Thymus (tissue), 11 donors: ENCODE measurements at regions not wholly inside any gene's neighbourhood (a gene's known extent, or its start where the extent isn't known, plus 50 kb on each side); places are given as distances from the start of the nearest gene placed in this dataset.

ENCODE experiments used
- DNase-seq, 9 donors: peaks; one replicate each; pipeline ENCODE4 v3.0.0-alpha.2; 2013; ENCODE audit warnings: low spot score in 9 of 9, low read depth in 6 of 9, missing footprints in 1 of 9
- H3K27ac ChIP-seq, 2 donors: one replicate each; pipeline ENCODE4 v1.5.1; 2013; ENCODE audit warnings: control low read depth in 1 of 2, low read depth in 1 of 2, low read length in 1 of 2, mild to moderate bottlenecking in 1 of 2, moderate library complexity in 1 of 2
- H3K27me3 ChIP-seq, 2 donors: one replicate each; pipeline ENCODE4 v1.5.1; 2013; ENCODE audit warnings: low read length in 1 of 2; ENCODE audit not compliant: control insufficient read depth in 2 of 2, insufficient read depth in 1 of 2
- H3K36me3 ChIP-seq, 2 donors: one replicate each; pipeline ENCODE4 v1.5.1; 2013; ENCODE audit warnings: low read length in 1 of 2, mild to moderate bottlenecking in 1 of 2, moderate library complexity in 1 of 2; ENCODE audit not compliant: control insufficient read depth in 2 of 2, insufficient read depth in 2 of 2
- H3K4me1 ChIP-seq, 2 donors: one replicate each; pipeline ENCODE4 v1.5.1; 2013; ENCODE audit warnings: low read length in 2 of 2; ENCODE audit not compliant: control insufficient read depth in 2 of 2, insufficient read depth in 2 of 2
- H3K4me3 ChIP-seq, 2 donors: one replicate each; pipeline ENCODE4 v1.5.1; 2013; ENCODE audit warnings: low read length in 2 of 2, control low read depth in 1 of 2, mild to moderate bottlenecking in 1 of 2
- H3K9me3 ChIP-seq, 2 donors: one replicate each; pipeline ENCODE4 v1.5.1; 2013; ENCODE audit warnings: low read length in 1 of 2, mild to moderate bottlenecking in 1 of 2; ENCODE audit not compliant: control insufficient read depth in 2 of 2, insufficient read depth in 1 of 2
- WGBS: extraction: QIAGEN DNeasy Blood & Tissue Kit; methylation state at CpG from one replicate; pipeline ENCODE4 v1.1.7; 2013; 5-methylcytosine and 5-hydroxymethylcytosine counted together
- donor health status: healthy.

DNA sequence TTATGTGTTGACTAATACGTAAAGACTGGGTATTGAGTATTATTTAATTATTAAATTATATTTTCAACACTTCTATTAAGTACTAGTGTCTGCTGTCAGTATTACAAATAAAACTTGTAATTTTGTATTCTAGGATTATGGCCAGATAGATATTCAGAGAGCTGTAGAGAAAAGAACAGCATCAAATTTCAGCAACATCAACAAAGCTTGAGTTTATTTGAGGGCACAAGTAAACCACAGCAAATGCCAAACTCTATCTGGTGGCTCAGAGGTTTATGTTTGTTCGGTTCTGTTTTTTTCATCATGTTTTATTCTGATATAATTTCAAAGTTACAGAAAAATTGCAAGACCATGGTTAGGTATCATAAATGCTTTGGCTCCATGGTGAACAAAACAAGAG is 1530.5 kb downstream of the PCDH18 start:
- Histone ChIP-seq H3K27ac (no peak overlapping the region), H3K4me1 (no peaks in the 10 kb centered on the region), H3K27me3 (no peaks in the 10 kb centered on the region), H3K9me3 (no peaks in the 10 kb centered on the region), H3K4me3 (no peak overlapping the region), H3K36me3 (no peaks in the 10 kb centered on the region)
- DNase-seq, result no peak
- 94% methylated on average over 2 of the region's 2 CpGs for WGBS

DNA sequence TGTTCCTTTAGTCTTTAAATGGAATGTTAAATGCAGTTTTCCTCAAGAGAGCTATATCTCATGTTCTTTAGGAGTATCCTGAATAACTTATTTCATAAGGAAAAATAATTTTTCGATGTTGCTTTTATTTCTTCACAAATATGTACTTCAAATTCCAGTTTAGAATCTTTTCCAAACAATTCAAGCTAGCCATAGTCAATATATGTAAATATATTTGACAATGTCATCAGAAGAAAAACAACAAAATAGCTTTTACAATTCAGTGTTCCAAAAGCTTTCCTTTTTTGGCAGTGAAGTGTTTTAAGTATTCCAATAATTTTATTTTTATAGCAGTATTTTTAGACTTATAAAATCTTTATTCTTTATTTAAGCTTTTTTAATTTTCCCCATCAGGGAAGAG is 1532.0 kb downstream of the PCDH18 start:
- Histone ChIP-seq H3K4me3 (no peak overlapping the region), H3K9me3 (no peaks in the 10 kb centered on the region), H3K4me1 (no peaks in the 10 kb centered on the region), H3K27ac (no peak overlapping the region), H3K27me3 (no peaks in the 10 kb centered on the region), H3K36me3 (no peaks in the 10 kb centered on the region)
- no peak for DNase-seq
- WGBS, result 79% methylated on average over 1 of the region's 1 CpG

DNA sequence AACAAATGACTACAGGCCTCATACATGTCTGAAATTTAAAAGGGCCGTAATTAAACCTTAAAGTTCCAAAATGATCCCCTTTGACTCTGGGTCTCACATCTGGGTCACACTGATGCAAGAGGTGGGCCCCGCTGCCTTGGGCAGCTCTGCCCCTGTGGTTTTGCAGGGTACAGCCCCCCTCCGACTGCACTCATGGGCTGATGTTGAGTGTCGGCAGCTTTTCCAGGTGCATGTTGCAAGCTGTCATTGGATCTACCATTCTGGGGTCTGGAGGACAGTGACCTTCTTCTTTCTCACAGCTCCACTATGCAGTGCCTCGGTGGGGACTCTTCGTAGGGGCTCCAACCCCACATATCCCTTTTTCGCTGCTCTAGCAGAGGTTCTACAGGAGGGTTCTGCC is 1537.9 kb downstream of the PCDH18 start:
- no peak overlapping the region for H3K27ac ChIP-seq
- WGBS, result 95% methylated on average over 7 of the region's 7 CpGs
- DNase-seq, result no peak
- no peaks in the 10 kb centered on the region for H3K4me1 ChIP-seq
- H3K36me3 ChIP-seq, result no peaks in the 10 kb centered on the region
- H3K9me3 ChIP-seq, result peaks cover 0 to 6% of the 10 kb centered on the region in 2 donors
- no peaks in the 10 kb centered on the region for H3K27me3 ChIP-seq
- H3K4me3 ChIP-seq, result no peak overlapping the region

DNA sequence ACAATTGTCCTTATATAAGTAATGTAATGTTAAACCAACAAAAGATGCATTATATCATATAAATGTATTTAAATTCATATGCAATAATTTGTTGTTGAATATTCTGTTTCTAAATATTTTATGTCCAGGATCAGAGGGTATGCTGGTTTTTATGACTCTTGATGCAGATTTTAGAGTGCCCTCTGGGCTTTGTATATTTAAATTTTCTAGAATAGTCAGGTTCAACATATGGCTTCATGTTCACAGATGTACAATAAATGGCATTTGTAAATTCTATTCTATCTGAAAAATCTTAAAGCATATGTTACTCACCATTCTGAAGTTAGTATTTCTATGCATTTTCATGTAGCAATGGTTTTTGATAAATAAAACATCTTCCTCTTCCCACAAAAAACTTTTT is 1555.4 kb downstream of the PCDH18 start:
- Histone ChIP-seq H3K4me3 (no peak overlapping the region), H3K27ac (no peak overlapping the region), H3K4me1 (no peaks in the 10 kb centered on the region), H3K36me3 (no peaks in the 10 kb centered on the region), H3K9me3 (no peaks in the 10 kb centered on the region), H3K27me3 (no peaks in the 10 kb centered on the region)
- DNase-seq, result no peak

DNA sequence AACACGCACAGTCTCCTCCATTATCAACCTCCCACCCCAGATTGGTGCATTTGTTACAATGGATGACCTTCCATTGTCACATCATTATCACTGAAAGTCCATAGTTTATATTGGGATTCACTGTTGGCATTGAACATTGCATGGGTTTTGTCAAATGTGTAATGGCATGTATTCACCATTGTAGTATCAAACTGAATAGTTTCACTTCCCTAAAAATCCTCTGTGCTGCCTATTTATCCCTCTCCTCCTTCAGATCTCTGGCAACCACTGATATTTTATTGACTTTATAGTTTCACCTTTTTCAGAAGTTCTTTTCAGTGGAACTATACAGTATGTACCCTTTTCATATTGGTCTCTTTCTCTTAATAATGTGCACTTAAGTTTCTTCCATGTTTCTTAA is 1565.4 kb downstream of the PCDH18 start:
- H3K4me3 ChIP-seq, result no peak overlapping the region
- H3K4me1 ChIP-seq, result no peaks in the 10 kb centered on the region
- H3K36me3 ChIP-seq, result no peaks in the 10 kb centered on the region
- H3K27ac ChIP-seq, result no peak overlapping the region
- H3K27me3 ChIP-seq, result no peaks in the 10 kb centered on the region
- no peak for DNase-seq
- 97% methylated on average over 1 of the region's 1 CpG for WGBS
- H3K9me3 ChIP-seq, result no peaks in the 10 kb centered on the region

DNA sequence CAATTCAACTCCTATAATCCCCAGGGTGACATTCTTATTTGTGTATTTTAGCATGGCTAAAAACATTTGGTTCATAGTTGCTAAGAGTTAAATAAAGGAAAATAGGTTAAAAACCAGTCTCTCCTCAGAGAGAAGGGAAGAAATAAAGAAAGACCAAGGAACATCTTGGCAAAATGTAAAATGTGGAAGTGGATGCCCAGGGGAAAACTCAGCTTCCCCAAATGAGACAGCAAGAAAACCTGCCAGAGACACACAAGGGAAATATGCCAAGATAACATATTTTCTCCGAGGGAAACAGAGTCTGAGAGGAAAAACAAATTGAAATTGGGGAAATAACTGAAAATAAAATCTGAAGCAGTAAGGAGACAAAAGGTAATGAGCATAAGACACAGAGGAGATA is 1569.3 kb downstream of the PCDH18 start:
- no peaks in the 10 kb centered on the region for H3K27me3 ChIP-seq
- H3K4me3 ChIP-seq, result no peak overlapping the region
- no peak overlapping the region for H3K27ac ChIP-seq
- no peaks in the 10 kb centered on the region for H3K9me3 ChIP-seq
- 23% methylated on average over 1 of the region's 1 CpG for WGBS
- H3K4me1 ChIP-seq, result no peaks in the 10 kb centered on the region
- H3K36me3 ChIP-seq, result no peaks in the 10 kb centered on the region
- no peak for DNase-seq

DNA sequence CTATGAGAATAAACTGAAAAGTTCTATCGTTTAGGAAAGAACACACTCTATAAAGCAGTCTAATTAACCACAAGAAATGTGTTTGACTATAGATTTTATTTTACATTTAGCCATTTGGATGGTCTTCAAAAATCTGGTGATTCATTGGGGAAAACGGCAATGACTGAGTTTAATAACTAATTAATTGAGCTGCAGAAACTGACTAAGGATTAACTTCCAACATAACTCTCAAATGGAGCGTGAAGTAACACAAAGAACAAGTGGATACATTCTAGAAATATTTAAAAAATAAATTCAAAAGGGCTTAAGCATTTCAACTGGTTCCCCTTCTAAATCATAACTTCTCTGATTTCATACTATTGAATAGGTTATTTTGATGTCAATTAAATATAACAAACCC is 1582.4 kb downstream of the PCDH18 start:
- H3K36me3 ChIP-seq, result no peaks in the 10 kb centered on the region
- no peak overlapping the region for H3K4me3 ChIP-seq
- H3K9me3 ChIP-seq, result no peaks in the 10 kb centered on the region
- DNase-seq, result no peak
- WGBS, result 90% methylated on average over 3 of the region's 3 CpGs
- H3K4me1 ChIP-seq, result no peaks in the 10 kb centered on the region
- H3K27ac ChIP-seq, result no peak overlapping the region
- no peaks in the 10 kb centered on the region for H3K27me3 ChIP-seq

DNA sequence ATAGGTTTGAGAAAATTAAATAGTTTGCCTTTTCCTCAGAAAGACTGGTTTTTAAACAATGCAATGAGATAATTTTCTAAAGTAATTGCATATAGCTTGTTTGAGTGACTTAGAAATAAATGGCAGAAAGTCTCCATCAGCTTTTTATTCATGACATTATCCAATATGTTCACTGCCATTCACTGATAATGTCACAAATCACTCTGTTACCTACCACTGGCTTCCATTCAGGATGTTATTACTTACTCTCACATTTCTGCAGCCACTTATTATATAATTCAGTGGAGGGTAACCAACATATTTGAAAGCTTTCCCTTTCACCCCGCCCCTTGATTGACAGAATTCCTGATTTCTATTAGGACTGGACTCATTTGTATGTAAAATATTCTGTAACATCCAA is 1583.5 kb downstream of the PCDH18 start:
- H3K27ac ChIP-seq, result no peak overlapping the region
- no peak for DNase-seq
- no peaks in the 10 kb centered on the region for H3K36me3 ChIP-seq
- no peaks in the 10 kb centered on the region for H3K9me3 ChIP-seq
- H3K4me3 ChIP-seq, result no peak overlapping the region
- H3K27me3 ChIP-seq, result no peaks in the 10 kb centered on the region
- H3K4me1 ChIP-seq, result no peaks in the 10 kb centered on the region
- WGBS, result 83% methylated on average over 1 of the region's 1 CpG

DNA sequence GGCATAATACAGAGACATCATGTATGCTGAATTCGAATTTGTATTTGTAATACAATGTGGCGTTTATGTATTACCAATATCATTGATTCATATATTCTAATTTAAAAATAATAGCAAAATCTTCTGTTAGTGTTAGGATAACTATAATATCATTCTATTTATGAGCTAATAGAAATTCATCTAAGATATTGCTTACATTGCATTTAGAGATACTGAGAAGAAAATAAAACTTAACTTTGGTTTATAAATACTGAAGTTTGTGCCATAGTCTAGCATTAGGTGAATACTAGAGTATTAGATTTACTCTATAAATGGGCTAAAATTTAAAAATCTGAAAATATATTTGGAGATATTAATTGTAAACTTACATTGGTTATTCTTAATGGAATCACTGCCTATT is 1590.6 kb downstream of the PCDH18 start:
- no peak overlapping the region for H3K4me3 ChIP-seq
- H3K9me3 ChIP-seq, result no peaks in the 10 kb centered on the region
- DNase-seq, result no peak
- H3K36me3 ChIP-seq, result no peaks in the 10 kb centered on the region
- H3K27ac ChIP-seq, result no peak overlapping the region
- H3K27me3 ChIP-seq, result no peaks in the 10 kb centered on the region
- WGBS, result 96% methylated on average over 2 of the region's 2 CpGs
- H3K4me1 ChIP-seq, result no peaks in the 10 kb centered on the region

DNA sequence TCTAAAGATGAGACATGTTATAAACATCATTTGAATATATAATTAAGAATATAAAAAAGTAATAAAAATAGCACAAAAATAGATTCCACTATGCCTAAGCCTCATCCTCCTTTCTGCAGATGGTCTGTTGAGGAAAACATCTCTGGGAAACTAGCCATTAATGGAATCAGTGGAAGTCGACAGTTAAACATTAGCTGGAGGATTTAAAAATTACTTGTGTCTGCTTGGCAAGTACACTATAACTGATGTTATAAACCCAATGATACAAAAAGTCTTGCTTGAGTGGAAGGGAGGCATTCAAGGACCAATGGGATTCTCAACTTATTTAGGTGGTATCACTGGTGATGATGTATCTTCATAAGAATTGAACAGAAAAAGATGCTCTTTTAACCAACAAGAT is 1598.3 kb downstream of the PCDH18 start:
- no peaks in the 10 kb centered on the region for H3K27me3 ChIP-seq
- H3K4me3 ChIP-seq, result no peak overlapping the region
- H3K9me3 ChIP-seq, result no peaks in the 10 kb centered on the region
- H3K36me3 ChIP-seq, result no peaks in the 10 kb centered on the region
- WGBS, result 94% methylated on average over 1 of the region's 1 CpG
- H3K4me1 ChIP-seq, result no peaks in the 10 kb centered on the region
- H3K27ac ChIP-seq, result no peak overlapping the region
- no peak for DNase-seq
